GM12878 (cell line): ENCODE measurements at regions not wholly inside any gene's neighbourhood (a gene's known extent, or its start where the extent isn't known, plus 50 kb on each side); places are given as distances from the start of the nearest gene placed in this dataset.

ENCODE experiments used
- BCL3 ChIP-seq: IDR thresholded peaks from 2 replicates; pipeline ENCODE4 v1.6.1; 2011; ENCODE audit warnings: borderline replicate concordance, low read depth, mild to moderate bottlenecking, moderate library complexity, low read length; ENCODE audit not compliant: insufficient read depth, poor library complexity, severe bottlenecking
- CBFB ChIP-seq: IDR thresholded peaks from 2 replicates; pipeline ENCODE4 v1.6.1; 2016; ENCODE audit warnings: antibody characterized with exemption, low read depth
- CEBPB ChIP-seq, 2 experiments: fragments of 150-350 bp in 1 of 2; IDR thresholded peaks; 2 replicates each; pipeline ENCODE4 v1.6.1; 2012 to 2014; ENCODE audit warnings: low read depth in 2 of 2, low read length in 2 of 2, borderline replicate concordance in 1 of 2, inconsistent platforms in 1 of 2
- MAX ChIP-seq: IDR thresholded peaks from 2 replicates; pipeline ENCODE4 v1.6.1; 2012; ENCODE audit warnings: low read depth, low read length, improper control_type of control experiment
- NRF1 ChIP-seq: conservative IDR thresholded peaks from 2 replicates; pipeline ENCODE4 v1.6.1; 2011; ENCODE audit warnings: mild to moderate bottlenecking, low read depth, low read length, improper control_type of control experiment
- POLR2A ChIP-seq: IDR thresholded peaks from 2 replicates; pipeline ENCODE4 v1.6.1; 2011; ENCODE audit warnings: low read depth, mild to moderate bottlenecking, low read length
- POLR2AphosphoS5 ChIP-seq: IDR thresholded peaks from 2 replicates; pipeline ENCODE4 v1.6.1; 2011; ENCODE audit warnings: mild to moderate bottlenecking, low read length, inconsistent platforms
- RCOR1 ChIP-seq: conservative IDR thresholded peaks from 2 replicates; pipeline ENCODE4 v1.6.1; 2012; ENCODE audit warnings: low read depth, low read length, improper control_type of control experiment
- SUZ12 ChIP-seq: fragments of 200-600 bp; sonication (generic); IDR thresholded peaks from one replicate; pipeline ENCODE4 v1.6.1; 2018; ENCODE audit warnings: antibody characterized with exemption, mild to moderate bottlenecking; ENCODE audit not compliant: unreplicated experiment
- ZBTB40 ChIP-seq: fragments of 450-650 bp; IDR thresholded peaks from 2 replicates; pipeline ENCODE4 v1.6.1; 2016; ENCODE audit warnings: mild to moderate bottlenecking, moderate library complexity, borderline replicate concordance
- ZNF274 ChIP-seq: IDR thresholded peaks from one replicate; pipeline ENCODE4 v1.8.0; 2011; ENCODE audit not compliant: insufficient read length, insufficient read depth
- ZSCAN29 ChIP-seq: fragments of 450-650 bp; IDR thresholded peaks from 2 replicates; pipeline ENCODE4 v1.6.1; 2017; ENCODE audit warnings: mild to moderate bottlenecking, moderate library complexity
- TF ChIP-seq, protein P1 (sequence below), 3 experiments: IDR thresholded peaks in 2 of 3; conservative IDR thresholded peaks in 1 of 3; 2 replicates each; pipeline ENCODE4 v1.5.1; 2011; ENCODE audit warnings: low read depth in 3 of 3, low read length in 3 of 3, mild to moderate bottlenecking in 3 of 3, control low read depth in 2 of 3, moderate library complexity in 2 of 3, inconsistent platforms in 1 of 3, mixed read lengths in 1 of 3; ENCODE audit not compliant: control insufficient read depth in 2 of 3, insufficient read depth in 1 of 3; ENCODE audit errors: extremely low read depth in 1 of 3

DNA sequence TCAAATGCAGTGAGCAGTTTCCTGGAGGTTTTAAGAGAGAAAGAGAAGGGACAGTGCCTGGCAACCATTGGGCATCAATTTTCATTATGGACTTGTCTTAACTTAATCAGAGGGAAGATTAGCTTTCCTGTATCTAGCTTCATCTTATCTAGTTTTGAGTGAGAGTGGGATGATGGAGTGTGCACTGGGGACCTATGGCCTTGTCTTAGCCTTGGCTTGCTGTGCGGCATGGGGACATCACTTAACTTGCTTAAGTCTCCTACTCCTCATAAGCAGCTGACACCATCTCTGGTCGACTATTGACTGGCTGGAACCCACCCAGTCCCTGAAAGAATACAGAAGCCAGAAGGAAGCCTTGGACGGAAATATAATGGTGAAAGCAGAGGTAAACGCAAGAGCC, 344.0 kb downstream of the SOX11 start:
- TF ChIP-seq ZSCAN29: no peak
- TF ChIP-seq RCOR1: no peak
- TF ChIP-seq, protein P1, sequence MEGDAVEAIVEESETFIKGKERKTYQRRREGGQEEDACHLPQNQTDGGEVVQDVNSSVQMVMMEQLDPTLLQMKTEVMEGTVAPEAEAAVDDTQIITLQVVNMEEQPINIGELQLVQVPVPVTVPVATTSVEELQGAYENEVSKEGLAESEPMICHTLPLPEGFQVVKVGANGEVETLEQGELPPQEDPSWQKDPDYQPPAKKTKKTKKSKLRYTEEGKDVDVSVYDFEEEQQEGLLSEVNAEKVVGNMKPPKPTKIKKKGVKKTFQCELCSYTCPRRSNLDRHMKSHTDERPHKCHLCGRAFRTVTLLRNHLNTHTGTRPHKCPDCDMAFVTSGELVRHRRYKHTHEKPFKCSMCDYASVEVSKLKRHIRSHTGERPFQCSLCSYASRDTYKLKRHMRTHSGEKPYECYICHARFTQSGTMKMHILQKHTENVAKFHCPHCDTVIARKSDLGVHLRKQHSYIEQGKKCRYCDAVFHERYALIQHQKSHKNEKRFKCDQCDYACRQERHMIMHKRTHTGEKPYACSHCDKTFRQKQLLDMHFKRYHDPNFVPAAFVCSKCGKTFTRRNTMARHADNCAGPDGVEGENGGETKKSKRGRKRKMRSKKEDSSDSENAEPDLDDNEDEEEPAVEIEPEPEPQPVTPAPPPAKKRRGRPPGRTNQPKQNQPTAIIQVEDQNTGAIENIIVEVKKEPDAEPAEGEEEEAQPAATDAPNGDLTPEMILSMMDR (IDR thresholded peaks at IDR 0.05 in 2 of 3, conservative IDR thresholded peaks at IDR 0.05 in 1 of 3; ENCODE audit: control insufficient read depth in 2 of 3, extremely low read depth in 1 of 3, insufficient read depth in 1 of 3, low read depth in 3 of 3, low read length in 3 of 3): no peak
- TF ChIP-seq CBFB: no peak
- no peak for TF ChIP-seq POLR2A
- TF ChIP-seq CEBPB (IDR thresholded peaks at IDR 0.05; ENCODE audit: borderline replicate concordance in 1 of 2, low read depth in 2 of 2, low read length in 2 of 2): no peak
- TF ChIP-seq ZNF274: no peak
- TF ChIP-seq POLR2AphosphoS5: no peak
- TF ChIP-seq ZBTB40: no peak
- no peak for TF ChIP-seq SUZ12
- no peak for TF ChIP-seq MAX
- no peak for TF ChIP-seq BCL3
- TF ChIP-seq NRF1: no peak
